Astrocyte of the spinal cord (primary cell): ENCODE measurements at regions not wholly inside any gene's neighbourhood (a gene's known extent, or its start where the extent isn't known, plus 50 kb on each side); places are given as distances from the start of the nearest gene placed in this dataset.
"Not testable (repeated sequence)": the region's sequence is repeated elsewhere in the genome, so short reads cannot be mapped to it uniquely, and the experiment has no call there.

Source experiments
- DNase-seq: peaks from one replicate; pipeline ENCODE4 v3.0.0; 2011; ENCODE audit warnings: low read depth, low spot score
- H3K4me3 ChIP-seq: 2 replicates; pipeline ENCODE4 v1.5.1; 2011; ENCODE audit warnings: low read depth, mild to moderate bottlenecking, low read length, moderate library complexity
- in situ Hi-C: cut with HindIII; loops from 2 replicates; pipeline ENCODE4 v1.10.0; 2017; ENCODE audit warnings: low sequenced_read_pairs
- TF ChIP-seq, protein P1 (sequence below): IDR thresholded peaks from 2 replicates; pipeline ENCODE4 v1.5.1; 2012; ENCODE audit warnings: low read depth, mild to moderate bottlenecking, low read length, inconsistent platforms

DNA sequence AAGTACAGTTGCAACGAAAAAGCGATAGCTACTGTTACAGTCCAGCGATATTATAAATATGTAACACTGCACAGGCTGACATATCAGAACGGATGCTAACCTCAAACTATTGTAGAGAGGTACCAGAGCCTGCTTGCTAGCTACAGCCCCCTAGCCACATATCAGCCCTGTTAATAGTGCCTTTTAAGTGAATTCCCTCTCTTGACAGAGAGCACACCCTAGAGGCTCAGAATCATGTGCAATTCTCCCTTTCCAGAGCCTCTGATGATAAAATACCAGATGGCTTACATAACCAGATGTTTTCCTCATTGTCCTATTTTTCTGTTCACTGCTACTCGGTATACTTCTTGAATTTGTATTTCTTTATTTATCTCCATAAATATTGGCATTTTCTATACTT, 960.7 kb upstream of the CELF2 start:
- DNase-seq, result no peak
- H3K4me3 ChIP-seq, result no peak overlapping the region
- in situ Hi-C loops, result no loop called here
- TF ChIP-seq, protein P1, sequence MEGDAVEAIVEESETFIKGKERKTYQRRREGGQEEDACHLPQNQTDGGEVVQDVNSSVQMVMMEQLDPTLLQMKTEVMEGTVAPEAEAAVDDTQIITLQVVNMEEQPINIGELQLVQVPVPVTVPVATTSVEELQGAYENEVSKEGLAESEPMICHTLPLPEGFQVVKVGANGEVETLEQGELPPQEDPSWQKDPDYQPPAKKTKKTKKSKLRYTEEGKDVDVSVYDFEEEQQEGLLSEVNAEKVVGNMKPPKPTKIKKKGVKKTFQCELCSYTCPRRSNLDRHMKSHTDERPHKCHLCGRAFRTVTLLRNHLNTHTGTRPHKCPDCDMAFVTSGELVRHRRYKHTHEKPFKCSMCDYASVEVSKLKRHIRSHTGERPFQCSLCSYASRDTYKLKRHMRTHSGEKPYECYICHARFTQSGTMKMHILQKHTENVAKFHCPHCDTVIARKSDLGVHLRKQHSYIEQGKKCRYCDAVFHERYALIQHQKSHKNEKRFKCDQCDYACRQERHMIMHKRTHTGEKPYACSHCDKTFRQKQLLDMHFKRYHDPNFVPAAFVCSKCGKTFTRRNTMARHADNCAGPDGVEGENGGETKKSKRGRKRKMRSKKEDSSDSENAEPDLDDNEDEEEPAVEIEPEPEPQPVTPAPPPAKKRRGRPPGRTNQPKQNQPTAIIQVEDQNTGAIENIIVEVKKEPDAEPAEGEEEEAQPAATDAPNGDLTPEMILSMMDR, result no peak

GRCh38 chr10:10067644-10068043, 950.0 kb upstream of the CELF2 start:
- DNase-seq, result no peak
- in situ Hi-C loops, result no loop called here
- no peak overlapping the region for H3K4me3 ChIP-seq
- TF ChIP-seq, protein P1, result no peak

GRCh38 chr10:10074847-10075246, 942.8 kb upstream of the CELF2 start:
- in situ Hi-C loops, DNase-seq, H3K4me3 ChIP-seq: not testable (repeated sequence)

DNA sequence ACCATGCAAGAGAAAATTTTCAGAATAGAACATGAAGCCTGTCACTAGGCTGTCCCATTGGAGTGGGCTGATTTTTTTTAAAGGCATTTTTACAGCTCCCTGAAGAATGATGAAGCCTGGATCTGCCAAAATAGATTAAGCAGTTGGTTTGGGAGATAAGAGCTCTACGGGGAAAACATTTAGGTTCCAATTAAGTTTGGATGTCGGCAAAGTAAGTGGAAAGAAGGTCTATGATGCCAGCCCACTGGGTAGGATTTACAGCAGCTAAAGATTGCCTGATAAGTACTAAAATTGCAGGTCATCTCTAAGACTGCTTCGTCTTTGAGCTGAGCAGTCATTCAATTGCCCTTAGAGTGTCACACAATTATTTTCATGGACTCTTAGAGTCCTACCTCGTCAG, 939.2 kb upstream of the CELF2 start:
- no peak overlapping the region for H3K4me3 ChIP-seq
- no peak for DNase-seq
- TF ChIP-seq, protein P1, result no peak
- in situ Hi-C loops, result no loop called here

- in situ Hi-C loops, result no loop called here
- peak; percentile 6 for DNase-seq
- H3K4me3 ChIP-seq, result no peak overlapping the region
- TF ChIP-seq, protein P1, result no peak
Measured at GRCh38 chr10:10092581-10092980, 925.1 kb upstream of the CELF2 start.

- TF ChIP-seq, protein P1, result no peak
- H3K4me3 ChIP-seq, result no peak overlapping the region
- in situ Hi-C loops, result no loop called here
- no peak for DNase-seq
Measured at GRCh38 chr10:10093021-10093420, 924.7 kb upstream of the CELF2 start.

DNA sequence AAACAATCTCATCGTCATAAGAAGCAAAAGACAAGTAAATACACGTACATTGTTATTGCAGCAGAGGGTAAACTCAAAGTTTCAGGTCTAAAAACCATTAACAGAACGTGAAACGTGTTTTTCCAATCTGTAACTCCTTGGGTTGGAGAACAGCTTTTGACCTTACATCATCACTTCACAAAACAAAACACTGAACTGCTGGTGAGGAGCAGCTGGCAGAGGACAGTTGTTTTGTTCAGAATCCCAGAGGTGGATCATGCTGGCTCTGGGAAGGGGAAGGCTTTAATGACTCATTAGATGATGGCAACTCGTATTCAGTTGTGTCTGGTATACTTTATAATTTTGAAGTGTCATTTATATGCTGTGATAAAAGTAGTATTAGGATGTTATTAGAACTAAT, 923.0 kb upstream of the CELF2 start:
- no peak overlapping the region for H3K4me3 ChIP-seq
- TF ChIP-seq, protein P1, result no peak
- peak; percentile 1 for DNase-seq
- in situ Hi-C loops, result no loop called here
